Effector memory CD4-positive, alpha-beta T cell (primary cell): ENCODE measurements at regions not wholly inside any gene's neighbourhood (a gene's known extent, or its start where the extent isn't known, plus 50 kb on each side); places are given as distances from the start of the nearest gene placed in this dataset.
"Not testable (repeated sequence)": the region's sequence is repeated elsewhere in the genome, so short reads cannot be mapped to it uniquely, and the experiment has no call there.

Experiments
- DNase-seq, 3 donors: peaks; one replicate each; pipeline ENCODE4 v3.0.0-alpha.2; 2020
- H3K27ac ChIP-seq: 2 replicates; pipeline ENCODE4 v1.7.0; 2013; ENCODE audit warnings: mild to moderate bottlenecking, low read length, moderate library complexity; ENCODE audit not compliant: insufficient read depth, poor library complexity, severe bottlenecking
- H3K27me3 ChIP-seq: replicated peaks from 2 replicates; pipeline ENCODE4 v1.7.0; 2013; ENCODE audit warnings: mild to moderate bottlenecking, low read length; ENCODE audit not compliant: insufficient read depth, control insufficient read depth, poor library complexity, severe bottlenecking
- H3K36me3 ChIP-seq: 2 replicates; pipeline ENCODE4 v1.7.0; 2013; ENCODE audit warnings: mild to moderate bottlenecking, low read length, moderate library complexity; ENCODE audit not compliant: control insufficient read depth, insufficient read depth
- H3K4me1 ChIP-seq: 2 replicates; pipeline ENCODE4 v1.7.0; 2013; ENCODE audit warnings: low read length, mild to moderate bottlenecking; ENCODE audit not compliant: control insufficient read depth, insufficient read depth, poor library complexity, severe bottlenecking
- H3K4me3 ChIP-seq: 2 replicates; pipeline ENCODE4 v1.7.0; 2013; ENCODE audit warnings: low read length, low read depth, mild to moderate bottlenecking; ENCODE audit not compliant: insufficient read depth, poor library complexity, severe bottlenecking
- H3K9me3 ChIP-seq: 2 replicates; pipeline ENCODE4 v1.7.0; 2013; ENCODE audit warnings: mild to moderate bottlenecking, low read length, moderate library complexity; ENCODE audit not compliant: control insufficient read depth

DNA sequence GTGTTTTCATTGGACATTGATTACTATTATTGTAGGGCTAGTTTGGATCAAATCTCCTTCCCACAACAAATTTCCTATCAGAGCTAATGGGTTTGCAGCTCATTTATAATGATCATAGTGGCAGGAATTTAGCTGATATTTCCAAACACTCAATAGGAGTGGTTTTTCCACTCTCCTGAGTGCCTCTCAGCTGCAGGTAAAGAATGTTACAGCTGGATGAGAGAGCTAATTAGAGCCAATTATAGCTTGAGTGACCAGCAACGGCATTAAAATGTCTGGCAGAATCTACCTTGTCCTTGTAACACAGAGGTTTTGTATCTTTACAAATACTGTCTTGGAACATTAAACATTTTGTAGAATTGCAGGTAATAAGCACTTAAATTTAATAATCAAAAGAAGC, 602.8 kb upstream of the EPHA5 start:
- H3K27me3 ChIP-seq = no peaks in the 10 kb centered on the region
- H3K36me3 ChIP-seq = no peaks in the 10 kb centered on the region

GRCh38 chr4:66270356-66270755, 600.1 kb upstream of the EPHA5 start:
- H3K4me3 ChIP-seq, H3K36me3 ChIP-seq, H3K4me1 ChIP-seq, H3K9me3 ChIP-seq, H3K27ac ChIP-seq, DNase-seq, H3K27me3 ChIP-seq: not testable (repeated sequence)

More for the DNA sequence above, 602.8 kb upstream of the EPHA5 start:
- H3K27ac ChIP-seq = no peak overlapping the region
- H3K9me3 ChIP-seq = no peaks in the 10 kb centered on the region
- H3K4me3 ChIP-seq = no peak overlapping the region
- H3K4me1 ChIP-seq = no peaks in the 10 kb centered on the region
- DNase-seq = no peak

DNA sequence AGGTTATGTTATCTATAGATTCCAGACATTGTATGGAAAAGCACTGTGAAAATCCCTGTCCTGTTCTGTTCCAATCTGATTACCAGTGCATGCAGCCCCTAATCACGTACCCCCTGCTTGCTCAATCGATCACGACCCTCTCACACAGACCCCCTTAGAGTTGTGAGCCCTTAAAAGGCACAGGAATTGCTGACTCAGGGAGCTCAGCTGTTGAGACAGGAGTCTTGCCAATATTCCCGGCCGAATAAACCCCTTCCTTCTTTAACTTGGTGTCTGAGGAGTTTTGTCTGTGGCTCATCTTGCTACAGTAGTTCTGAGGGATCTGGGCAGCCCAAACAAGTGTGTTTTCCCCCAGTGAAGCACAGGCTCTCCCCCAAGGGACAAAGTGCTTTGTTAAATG, 596.3 kb upstream of the EPHA5 start:
- H3K4me1 ChIP-seq, H3K36me3 ChIP-seq, H3K27ac ChIP-seq, DNase-seq, H3K9me3 ChIP-seq, H3K27me3 ChIP-seq, H3K4me3 ChIP-seq: not testable (repeated sequence)

DNA sequence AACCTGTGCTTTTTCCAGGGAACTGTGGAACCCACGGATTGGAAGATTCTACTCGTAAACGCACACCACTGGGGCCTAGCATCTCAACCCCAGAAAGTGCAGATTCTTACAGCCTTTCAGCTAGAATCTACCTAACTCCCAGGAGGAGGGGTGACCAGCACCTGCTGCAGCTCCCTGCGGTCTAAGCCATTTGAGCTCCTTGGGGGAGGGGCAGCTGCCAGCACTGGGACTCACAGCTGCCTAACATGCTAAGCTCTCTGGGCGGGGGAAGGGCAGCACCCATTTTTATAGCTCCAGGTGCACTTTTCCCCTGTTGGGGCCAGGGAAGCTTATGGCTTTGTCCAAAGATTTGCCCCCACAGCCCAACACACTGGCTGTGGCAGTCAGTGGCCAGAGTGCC, 595.7 kb upstream of the EPHA5 start:
- no peak for DNase-seq
- Histone ChIP-seq H3K27me3 (no peaks in the 10 kb centered on the region), H3K9me3 (no peaks in the 10 kb centered on the region)

DNA sequence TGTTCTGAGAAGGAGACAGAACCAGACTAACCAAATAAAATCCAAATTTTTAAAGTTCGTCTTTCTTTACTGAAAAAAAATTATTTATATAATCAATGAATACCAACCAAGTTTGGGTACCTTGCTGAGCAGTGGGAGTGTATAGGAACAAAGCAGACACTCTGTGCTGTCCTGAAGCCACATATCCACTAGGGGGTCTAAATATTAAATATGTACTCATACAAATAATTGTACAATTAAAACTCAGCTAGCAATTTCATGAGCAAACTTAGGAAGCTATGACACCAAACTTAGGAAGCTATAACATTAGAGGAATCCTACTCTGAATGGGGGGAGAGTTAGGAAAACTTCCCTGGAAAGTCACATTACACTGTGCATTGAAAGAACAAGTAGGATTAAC, 582.0 kb upstream of the EPHA5 start:
- DNase-seq = no peak
- Histone ChIP-seq H3K27ac (no peak overlapping the region), H3K36me3 (no peaks in the 10 kb centered on the region), H3K4me3 (no peak overlapping the region), H3K27me3 (no peaks in the 10 kb centered on the region), H3K4me1 (no peaks in the 10 kb centered on the region), H3K9me3 (no peaks in the 10 kb centered on the region)

More for the DNA sequence above, 595.7 kb upstream of the EPHA5 start:
- Histone ChIP-seq H3K27ac (no peak overlapping the region), H3K4me1 (no peaks in the 10 kb centered on the region), H3K4me3 (no peak overlapping the region), H3K36me3 (no peaks in the 10 kb centered on the region)

DNA sequence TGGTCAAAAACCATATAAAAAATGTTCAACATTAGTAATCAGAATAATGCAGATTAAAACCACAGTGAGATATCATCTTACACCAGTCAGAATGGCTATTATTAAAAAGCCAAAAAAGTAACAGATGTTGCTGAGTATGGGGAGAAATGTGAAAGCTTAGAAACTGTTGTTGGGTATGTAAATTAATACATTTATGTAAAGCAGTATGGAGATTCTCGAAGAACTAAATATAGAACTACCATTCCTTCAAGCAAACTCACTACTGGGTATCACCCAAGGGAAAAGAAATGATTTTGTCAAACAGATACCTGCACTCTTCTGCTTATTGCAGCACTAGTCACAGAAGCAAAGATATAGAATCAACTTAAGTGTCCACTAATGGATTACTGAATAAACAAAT, 576.4 kb upstream of the EPHA5 start:
- Histone ChIP-seq H3K27me3 (no peaks in the 10 kb centered on the region), H3K4me3 (no peak overlapping the region), H3K4me1 (no peaks in the 10 kb centered on the region), H3K36me3 (no peaks in the 10 kb centered on the region), H3K9me3 (no peaks in the 10 kb centered on the region), H3K27ac (no peak overlapping the region)
- no peak for DNase-seq

DNA sequence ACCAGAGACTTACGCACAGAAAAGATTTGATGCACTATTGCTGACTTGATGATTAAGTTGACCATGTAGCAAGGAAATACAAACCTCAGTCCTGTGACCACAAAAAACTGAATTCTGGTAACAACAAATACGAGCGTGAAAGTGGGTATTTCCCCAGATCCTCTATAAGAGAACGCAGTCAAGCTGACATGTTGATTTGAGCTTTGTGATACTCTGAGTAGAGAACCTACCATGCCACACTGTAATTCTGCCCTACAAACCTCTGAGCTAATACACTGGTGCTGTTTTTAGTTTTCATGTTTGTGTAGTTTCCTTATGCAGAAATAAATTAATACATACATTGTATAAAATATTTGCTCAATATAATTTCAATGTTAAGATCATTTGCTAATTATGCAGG, 565.6 kb upstream of the EPHA5 start:
- H3K4me1 ChIP-seq = no peaks in the 10 kb centered on the region
- DNase-seq = no peak
- H3K9me3 ChIP-seq = no peaks in the 10 kb centered on the region
- no peaks in the 10 kb centered on the region for H3K27me3 ChIP-seq
- no peak overlapping the region for H3K27ac ChIP-seq
- no peaks in the 10 kb centered on the region for H3K36me3 ChIP-seq
- H3K4me3 ChIP-seq = no peak overlapping the region

DNA sequence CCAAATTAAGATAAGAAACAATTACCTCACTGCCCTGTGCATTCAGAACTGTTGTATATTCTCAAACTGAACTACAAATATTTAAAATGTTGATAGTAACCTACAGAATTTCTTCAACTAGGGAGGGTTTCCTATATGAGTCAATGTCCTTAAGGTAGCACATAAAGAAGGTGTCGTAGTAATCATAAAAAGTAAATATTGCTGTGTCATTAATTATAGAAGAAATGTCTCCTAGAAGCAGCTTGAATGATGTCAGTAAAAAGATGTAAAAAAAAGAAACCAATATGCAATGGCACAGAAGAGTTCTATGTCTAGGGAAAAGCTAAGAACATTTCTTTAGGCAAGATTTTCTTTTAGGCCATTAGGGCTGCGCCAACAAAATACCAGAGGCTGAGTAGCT, 559.6 kb upstream of the EPHA5 start:
- Histone ChIP-seq H3K4me1 (no peaks in the 10 kb centered on the region), H3K36me3 (no peaks in the 10 kb centered on the region), H3K9me3 (no peaks in the 10 kb centered on the region), H3K4me3 (no peak overlapping the region), H3K27me3 (no peaks in the 10 kb centered on the region), H3K27ac (no peak overlapping the region)
- DNase-seq = no peak

DNA sequence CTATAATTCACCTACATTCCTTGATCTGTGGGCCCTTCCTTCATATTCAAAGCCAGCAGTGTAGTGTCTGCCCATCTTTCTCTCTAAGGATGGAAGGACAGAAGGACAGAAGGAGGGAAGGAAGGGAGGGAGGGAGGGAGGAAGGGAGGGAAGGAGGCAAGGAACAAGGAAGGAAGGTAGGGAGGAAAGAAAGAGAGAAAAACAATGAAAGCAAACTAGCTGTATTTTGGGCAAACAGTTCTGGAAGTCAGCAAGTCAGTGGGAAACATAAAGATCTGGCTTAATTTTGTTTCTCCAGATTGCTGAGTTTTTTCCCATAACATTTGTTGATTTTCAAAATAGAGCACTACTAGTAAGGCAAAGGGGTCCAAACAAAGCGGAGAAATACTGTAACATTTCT, 555.2 kb upstream of the EPHA5 start:
- Histone ChIP-seq H3K36me3 (no peaks in the 10 kb centered on the region), H3K27ac (no peak overlapping the region), H3K9me3 (no peaks in the 10 kb centered on the region), H3K4me1 (no peaks in the 10 kb centered on the region), H3K4me3 (no peak overlapping the region), H3K27me3 (no peaks in the 10 kb centered on the region)
- DNase-seq = no peak

GRCh38 chr4:66223068-66223703, 552.9 kb upstream of the EPHA5 start:
- H3K4me3 ChIP-seq = no peak overlapping the region
- no peaks in the 10 kb centered on the region for H3K36me3 ChIP-seq
- no peaks in the 10 kb centered on the region for H3K9me3 ChIP-seq
- no peaks in the 10 kb centered on the region for H3K27me3 ChIP-seq
- H3K27ac ChIP-seq = no peak overlapping the region
- no peaks in the 10 kb centered on the region for H3K4me1 ChIP-seq
- no peak for DNase-seq
